H9 (cell line): ENCODE measurements at regions not wholly inside any gene's neighbourhood (a gene's known extent, or its start where the extent isn't known, plus 50 kb on each side); places are given as distances from the start of the nearest gene placed in this dataset.

Source experiments
- DNase-seq: peaks from one replicate; pipeline ENCODE4 v3.0.0-alpha.2; 2017
- H2AFZ ChIP-seq: one replicate; pipeline ENCODE4 v1.6.1; 2013; ENCODE audit warnings: mild to moderate bottlenecking, low read length, control low read depth, moderate library complexity
- H2AK5ac ChIP-seq: 2 replicates; pipeline ENCODE4 v1.6.1; 2013; ENCODE audit warnings: low read length, control low read depth, mixed read lengths; ENCODE audit not compliant: insufficient read length
- H2BK120ac ChIP-seq: one replicate; pipeline ENCODE4 v1.6.1; 2013; ENCODE audit warnings: low read depth, mild to moderate bottlenecking, low read length, control low read depth, inconsistent platforms; ENCODE audit not compliant: poor library complexity, severe bottlenecking
- H2BK12ac ChIP-seq: 2 replicates; pipeline ENCODE4 v1.6.1; 2013; ENCODE audit warnings: low read length, control low read depth, mixed read lengths, low read depth; ENCODE audit not compliant: insufficient read length
- H2BK15ac ChIP-seq: 2 replicates; pipeline ENCODE4 v1.6.1; 2013; ENCODE audit warnings: low read depth, low read length, control low read depth
- H2BK20ac ChIP-seq: one replicate; pipeline ENCODE4 v1.6.1; 2013; ENCODE audit warnings: low read depth, mild to moderate bottlenecking, low read length, control low read depth, inconsistent platforms; ENCODE audit not compliant: poor library complexity, severe bottlenecking
- H2BK5ac ChIP-seq: 2 replicates; pipeline ENCODE4 v1.6.1; 2013; ENCODE audit warnings: low read length, control low read depth, mixed read lengths; ENCODE audit not compliant: insufficient read length
- H3K14ac ChIP-seq: 2 replicates; pipeline ENCODE4 v1.6.1; 2013; ENCODE audit warnings: low read length, control low read depth; ENCODE audit not compliant: insufficient read depth
- H3K18ac ChIP-seq: 2 replicates; pipeline ENCODE4 v1.6.1; 2013; ENCODE audit warnings: low read depth, mild to moderate bottlenecking, mixed read lengths, low read length, control low read depth; ENCODE audit not compliant: insufficient read length
- H3K23ac ChIP-seq: 2 replicates; pipeline ENCODE4 v1.6.1; 2013; ENCODE audit warnings: low read length, control low read depth, mixed read lengths, low read depth; ENCODE audit not compliant: insufficient read length
- H3K23me2 ChIP-seq: 2 replicates; pipeline ENCODE4 v1.6.1; 2013; ENCODE audit warnings: low read depth, mild to moderate bottlenecking, mixed read lengths, low read length, control low read depth; ENCODE audit not compliant: insufficient read length, poor library complexity, severe bottlenecking
- H3K27ac ChIP-seq: 2 replicates; pipeline ENCODE4 v1.5.1; 2013; ENCODE audit warnings: low read length, control low read depth, mixed read lengths, low read depth; ENCODE audit not compliant: insufficient read length
- H3K27me3 ChIP-seq: 2 replicates; pipeline ENCODE4 v1.6.1; 2013; ENCODE audit warnings: low read length, control low read depth, inconsistent platforms; ENCODE audit not compliant: insufficient read depth
- H3K4ac ChIP-seq: 2 replicates; pipeline ENCODE4 v1.6.1; 2013; ENCODE audit warnings: low read depth, mild to moderate bottlenecking, control low read depth, inconsistent platforms, low read length, moderate library complexity
- H3K4me1 ChIP-seq: 2 replicates; pipeline ENCODE4 v1.6.1; 2013; ENCODE audit warnings: low read length, control low read depth, inconsistent platforms; ENCODE audit not compliant: insufficient read depth
- H3K4me2 ChIP-seq: 2 replicates; pipeline ENCODE4 v1.6.1; 2013; ENCODE audit warnings: low read length, control low read depth, mixed read lengths; ENCODE audit not compliant: insufficient read length, insufficient read depth
- H3K56ac ChIP-seq: 2 replicates; pipeline ENCODE4 v1.6.1; 2013; ENCODE audit warnings: low read depth, mild to moderate bottlenecking, mixed read lengths, low read length, control low read depth; ENCODE audit not compliant: insufficient read length
- H3K79me1 ChIP-seq: 2 replicates; pipeline ENCODE4 v1.6.1; 2013; ENCODE audit warnings: low read depth, mild to moderate bottlenecking, moderate library complexity, low read length, control low read depth, inconsistent platforms; ENCODE audit not compliant: insufficient read depth, poor library complexity, severe bottlenecking
- H3K79me2 ChIP-seq: 2 replicates; pipeline ENCODE4 v1.6.1; 2013; ENCODE audit warnings: low read length, control low read depth, inconsistent platforms; ENCODE audit not compliant: insufficient read depth
- H3K9ac ChIP-seq: 2 replicates; pipeline ENCODE4 v1.6.1; 2013; ENCODE audit warnings: low read length, control low read depth, mixed read lengths; ENCODE audit not compliant: insufficient read length; ENCODE audit errors: extremely low read depth
- H3K9me3 ChIP-seq: one replicate; pipeline ENCODE4 v1.6.1; 2013; ENCODE audit warnings: low read depth, low read length, inconsistent platforms; ENCODE audit not compliant: control insufficient read depth
- H3T11ph ChIP-seq: one replicate; pipeline ENCODE4 v1.6.1; 2013; ENCODE audit warnings: mild to moderate bottlenecking, low read length, control low read depth, inconsistent platforms
- H4K20me1 ChIP-seq: one replicate; pipeline ENCODE4 v1.6.1; 2013; ENCODE audit not compliant: control insufficient read depth, insufficient read length, insufficient read depth
- H4K5ac ChIP-seq: 2 replicates; pipeline ENCODE4 v1.6.1; 2013; ENCODE audit warnings: low read depth, mild to moderate bottlenecking, mixed read lengths, low read length, control low read depth; ENCODE audit not compliant: insufficient read length
- H4K8ac ChIP-seq: replicated peaks from 2 replicates; pipeline ENCODE4 v1.6.1; 2013; ENCODE audit warnings: low read length, control low read depth, mixed read lengths, low read depth; ENCODE audit not compliant: insufficient read length
- H4K91ac ChIP-seq: 2 replicates; pipeline ENCODE4 v1.6.1; 2013; ENCODE audit warnings: low read depth, mild to moderate bottlenecking, moderate library complexity, mixed read lengths, low read length, control low read depth; ENCODE audit not compliant: insufficient read length
- H3K27ac Mint-ChIP-seq, 3 experiments: 2 replicates in 2 of 3; 3 replicates in 1 of 3; pipeline ENCODE4 v1.8.0; 2020 to 2021; ENCODE audit warnings: mixed read lengths in 3 of 3, mild to moderate bottlenecking in 1 of 3, moderate library complexity in 1 of 3
- H3K27me3 Mint-ChIP-seq: 2 replicates; pipeline ENCODE4 v1.8.0; 2021; ENCODE audit warnings: low read depth, mild to moderate bottlenecking, moderate library complexity, mixed read lengths
- H3K36me3 Mint-ChIP-seq, 3 experiments: 2 replicates in 2 of 3; 3 replicates in 1 of 3; pipeline ENCODE4 v1.8.0; 2020 to 2021; ENCODE audit warnings: low read depth in 3 of 3, mixed read lengths in 3 of 3; ENCODE audit not compliant: insufficient read depth in 1 of 3
- H3K4me1 Mint-ChIP-seq, 2 experiments: 2 replicates each; pipeline ENCODE4 v1.8.0; 2020; ENCODE audit warnings: mixed read lengths in 2 of 2
- H3K4me3 Mint-ChIP-seq, 2 experiments: 2 replicates in 1 of 2; 3 replicates in 1 of 2; pipeline ENCODE4 v1.8.0; 2020 to 2021; ENCODE audit warnings: mild to moderate bottlenecking in 2 of 2, mixed read lengths in 2 of 2, moderate library complexity in 1 of 2
- H3K9me3 Mint-ChIP-seq, 2 experiments: 2 replicates in 1 of 2; 3 replicates in 1 of 2; pipeline ENCODE4 v1.8.0; 2020; ENCODE audit warnings: mild to moderate bottlenecking in 2 of 2, mixed read lengths in 2 of 2, moderate library complexity in 1 of 2
- CTCF ChIP-seq: fragments of 200-600 bp; sonication (generic); conservative IDR thresholded peaks from 3 replicates; pipeline ENCODE4 v1.8.0; 2021; ENCODE audit warnings: antibody characterized with exemption, mild to moderate bottlenecking
- WGBS: extraction: QIAGEN DNeasy Blood & Tissue Kit; methylation state at CpG from one replicate; pipeline ENCODE4 v1.1.7; 2013; ENCODE audit warnings: missing lambda C conversion rate, low lambda C conversion rate, mixed read lengths; ENCODE audit not compliant: insufficient read length; ENCODE audit errors: extremely low coverage; 5-methylcytosine and 5-hydroxymethylcytosine counted together

DNA sequence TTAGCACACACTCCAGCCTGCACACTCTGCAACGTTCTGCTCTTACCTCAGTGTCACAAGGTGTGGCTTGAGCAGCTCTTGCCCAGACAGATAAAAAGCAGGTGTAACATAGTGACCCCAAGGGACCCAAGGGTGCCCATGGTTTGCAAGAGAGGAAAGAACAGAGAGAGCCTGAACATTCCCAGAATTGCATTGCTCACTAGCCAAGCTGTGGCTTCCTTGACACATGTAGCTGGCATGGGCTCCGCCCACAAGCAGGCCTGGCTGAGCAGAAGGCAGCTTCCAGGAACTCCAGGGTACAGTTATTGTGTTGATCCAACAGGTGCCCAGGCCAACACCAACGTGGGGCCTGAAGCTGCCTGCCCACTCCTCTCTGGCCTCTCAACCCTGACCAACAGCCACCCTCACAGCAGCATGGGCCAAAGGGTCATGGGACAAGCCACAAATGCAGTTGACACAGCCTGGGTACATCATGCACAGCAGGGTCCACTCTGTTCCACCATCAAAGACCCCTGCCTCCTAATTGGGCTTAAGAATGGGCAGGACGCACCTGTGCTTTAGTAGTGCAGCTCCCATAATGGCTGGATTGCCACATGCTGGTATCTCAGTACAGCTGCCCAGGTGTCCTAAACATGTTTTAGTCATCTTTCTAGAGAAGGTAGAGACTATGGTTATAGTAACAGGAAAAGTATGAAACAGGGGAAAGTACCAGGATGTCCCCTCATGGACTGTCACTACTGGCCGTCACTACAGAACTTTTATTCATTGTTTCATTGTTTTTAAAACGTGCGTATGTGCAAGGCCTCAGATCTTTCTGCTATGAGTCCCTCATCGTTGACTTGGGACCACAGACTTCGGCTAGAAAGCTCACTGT is 73.7 kb upstream of the ACSL1 start:
- H3K4me2 ChIP-seq: no peak overlapping the region
- no peak overlapping the region for H4K8ac ChIP-seq
- no peak for TF ChIP-seq CTCF
- no peak overlapping the region for H3K9ac ChIP-seq
- H3K79me2 ChIP-seq: no peaks in the 10 kb centered on the region
- H3K14ac ChIP-seq: no peak overlapping the region; the same call in 1 of the 2 replicates
- H3K9me3 Mint-ChIP-seq: no peaks in the 10 kb centered on the region
- H3K27ac Mint-ChIP-seq: no peak overlapping the region; a peak in 1 of 7 replicates
- peaks cover 5% of the 10 kb centered on the region in 2 experiments; a peak in 2 of 4 replicates for H3K4me1 Mint-ChIP-seq
- no peak overlapping the region for H2BK20ac ChIP-seq
- H2BK120ac ChIP-seq: no peak overlapping the region
- no peak overlapping the region for H3K27ac ChIP-seq
- H2BK15ac ChIP-seq: no peak overlapping the region
- no peaks in the 10 kb centered on the region for H3K79me1 ChIP-seq
- H4K20me1 ChIP-seq: no peaks in the 10 kb centered on the region
- no CpG with 5 or more reads among the region's 9 CpGs for WGBS
- no peak overlapping the region for H3K56ac ChIP-seq
- no peaks in the 10 kb centered on the region for H3K9me3 ChIP-seq
- no peaks in the 10 kb centered on the region; a peak in 1 of 7 replicates for H3K36me3 Mint-ChIP-seq
- no peak overlapping the region for H3K23ac ChIP-seq
- H3K4me1 ChIP-seq: no peaks in the 10 kb centered on the region
- no peak overlapping the region for H3K4ac ChIP-seq
- H2BK5ac ChIP-seq: no peak overlapping the region
- no peak overlapping the region for H4K91ac ChIP-seq
- no peak overlapping the region for H3K4me3 Mint-ChIP-seq
- H3T11ph ChIP-seq: no peak overlapping the region
- no peak overlapping the region for H2AK5ac ChIP-seq
- H2AFZ ChIP-seq: no peak overlapping the region
- no peaks in the 10 kb centered on the region for H3K23me2 ChIP-seq
- DNase-seq: no peak
- no peak overlapping the region for H3K18ac ChIP-seq
- no peaks in the 10 kb centered on the region for H3K27me3 Mint-ChIP-seq
- no peak overlapping the region for H4K5ac ChIP-seq
- H3K27me3 ChIP-seq: no peaks in the 10 kb centered on the region
- no peak overlapping the region for H2BK12ac ChIP-seq
